Activated naive CD8-positive, alpha-beta T cell treated with anti-CD3 and anti-CD28 coated beads, Interleukin-2, amount 50 U/mL, for 24 hours (primary cell): ENCODE measurements at regions not wholly inside any gene's neighbourhood (a gene's known extent, or its start where the extent isn't known, plus 50 kb on each side); places are given as distances from the start of the nearest gene placed in this dataset.
"Not testable (repeated sequence)": the region's sequence is repeated elsewhere in the genome, so short reads cannot be mapped to it uniquely, and the experiment has no call there.

Experiments
- ATAC-seq: fragments of 150-1000 bp; cut with Tn5 transposase; one replicate; pipeline ENCODE4 v1.10.0; 2021
- DNase-seq: peaks from one replicate; pipeline ENCODE4 v3.0.0; 2021
- H3K27ac Mint-ChIP-seq: one replicate; pipeline ENCODE4 v1.8.0; 2021; ENCODE audit warnings: mild to moderate bottlenecking, mixed read lengths
- H3K27me3 Mint-ChIP-seq: one replicate; pipeline ENCODE4 v1.8.0; 2021; ENCODE audit warnings: mixed read lengths
- H3K36me3 Mint-ChIP-seq: one replicate; pipeline ENCODE4 v1.8.0; 2021; ENCODE audit warnings: low read depth, mixed read lengths
- H3K4me1 Mint-ChIP-seq: one replicate; pipeline ENCODE4 v1.8.0; 2021; ENCODE audit warnings: mixed read lengths
- H3K4me3 Mint-ChIP-seq: one replicate; pipeline ENCODE4 v1.8.0; 2021; ENCODE audit warnings: mild to moderate bottlenecking, moderate library complexity, mixed read lengths
- H3K9me3 Mint-ChIP-seq: one replicate; pipeline ENCODE4 v1.8.0; 2021; ENCODE audit warnings: mixed read lengths

DNA sequence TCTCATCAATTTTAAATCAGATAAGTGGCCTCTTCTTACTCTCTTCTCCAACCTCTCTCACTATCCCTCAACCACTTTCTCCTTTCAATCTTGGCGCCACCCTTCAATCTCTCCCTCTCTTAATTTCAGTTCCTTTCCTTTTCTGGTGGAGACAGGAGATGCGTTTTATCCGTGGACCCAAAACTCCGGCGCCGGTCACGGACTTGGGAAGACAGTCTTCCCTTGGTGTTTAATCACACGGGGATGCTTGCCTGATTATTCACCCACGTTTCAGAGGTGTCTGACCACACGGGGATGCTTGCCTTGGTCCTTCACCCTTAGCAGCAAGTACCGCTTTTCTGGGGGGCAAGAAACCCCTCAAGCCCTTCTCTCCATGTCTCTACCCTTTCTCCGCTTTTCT is 1057.6 kb upstream of the ACO1 start:
- DNase-seq, H3K36me3 Mint-ChIP-seq, H3K27me3 Mint-ChIP-seq, H3K27ac Mint-ChIP-seq, H3K4me3 Mint-ChIP-seq, ATAC-seq: not testable (repeated sequence)
- Mint-ChIP-seq H3K9me3 (peaks cover 18% of the 10 kb centered on the region), H3K4me1 (peaks cover 26% of the 10 kb centered on the region)

DNA sequence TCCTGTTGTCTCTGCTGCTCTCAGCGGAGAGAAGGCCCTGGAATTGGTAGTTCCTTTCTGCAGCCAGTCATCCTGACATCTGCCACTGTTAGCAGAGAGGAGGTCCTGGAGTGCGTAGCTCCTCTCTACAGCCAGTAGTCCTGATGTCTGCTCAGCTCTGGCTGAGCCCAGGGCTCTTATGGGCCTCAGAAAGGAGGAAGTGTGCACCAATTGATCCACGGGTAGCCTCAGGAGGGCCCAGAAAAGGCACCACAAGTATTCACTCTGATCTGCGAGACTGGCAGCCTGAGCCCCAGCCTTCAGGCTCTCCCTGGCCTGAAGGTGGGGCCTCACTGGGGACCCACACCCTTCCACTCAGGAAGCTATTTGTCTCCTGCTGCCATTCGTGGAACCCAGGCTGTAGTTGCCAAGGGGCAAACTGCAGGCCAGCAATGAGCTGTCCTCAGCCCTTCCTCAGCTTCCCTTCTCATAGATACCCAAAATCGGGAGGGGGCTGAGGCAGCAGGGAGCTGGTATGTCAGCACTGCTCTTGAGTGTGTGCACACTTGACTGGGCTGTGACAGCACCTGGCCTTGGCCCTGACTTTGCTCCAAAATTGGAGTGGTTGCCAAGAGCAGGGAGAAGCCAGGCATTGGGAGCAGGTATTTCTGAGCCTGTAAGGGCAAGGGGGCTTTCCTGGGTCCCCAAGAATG is 1049.5 kb upstream of the ACO1 start:
- H3K36me3 Mint-ChIP-seq: peaks cover 2% of the 10 kb centered on the region
- no peak for DNase-seq
- peaks cover 21% of the 10 kb centered on the region for H3K4me1 Mint-ChIP-seq
- ATAC-seq: no peak
- H3K9me3 Mint-ChIP-seq: no peaks in the 10 kb centered on the region
- H3K27me3 Mint-ChIP-seq: no peaks in the 10 kb centered on the region
- H3K4me3 Mint-ChIP-seq: no peak overlapping the region
- H3K27ac Mint-ChIP-seq: no peak overlapping the region

DNA sequence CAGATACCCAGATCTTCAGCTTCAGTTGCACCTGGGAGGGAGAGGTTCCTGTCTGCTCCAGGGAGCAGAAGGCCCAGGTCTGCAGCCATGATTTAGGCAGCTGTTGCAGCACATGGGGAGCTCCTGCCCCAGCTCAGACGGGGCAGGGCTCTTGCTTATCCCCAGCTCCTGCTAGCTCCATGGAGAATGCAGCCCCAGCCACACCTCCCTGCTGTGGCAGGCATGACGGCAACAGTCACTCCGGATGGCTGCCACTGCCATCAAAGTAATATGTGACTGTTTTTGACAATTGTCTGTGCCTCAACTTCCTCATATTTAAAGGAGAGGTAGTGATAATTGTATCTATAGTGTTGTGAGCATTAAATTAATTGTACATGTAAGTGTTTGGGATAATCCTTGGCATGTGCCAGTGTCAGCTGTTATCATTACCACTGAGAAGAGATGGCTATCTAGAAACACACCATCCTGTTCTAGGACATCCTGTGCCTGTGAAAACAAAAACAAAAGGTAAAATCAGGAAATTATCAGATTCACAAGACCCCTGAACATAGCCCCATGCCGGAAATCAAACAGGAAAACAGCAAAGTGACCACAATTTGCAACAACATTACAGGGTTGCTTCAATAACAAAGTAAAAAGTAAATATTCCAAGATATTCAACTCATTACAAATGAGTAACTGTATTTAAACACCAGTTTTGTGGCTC is 1048.8 kb upstream of the ACO1 start:
- ATAC-seq (no peak), DNase-seq (no peak)
- H3K4me1 Mint-ChIP-seq: peaks cover 21% of the 10 kb centered on the region
- peak overlapping the region; percentile 12 for H3K27ac Mint-ChIP-seq
- peaks cover 2% of the 10 kb centered on the region for H3K36me3 Mint-ChIP-seq
- H3K4me3 Mint-ChIP-seq: no peak overlapping the region
- H3K27me3 Mint-ChIP-seq: no peaks in the 10 kb centered on the region
- H3K9me3 Mint-ChIP-seq: no peaks in the 10 kb centered on the region

DNA sequence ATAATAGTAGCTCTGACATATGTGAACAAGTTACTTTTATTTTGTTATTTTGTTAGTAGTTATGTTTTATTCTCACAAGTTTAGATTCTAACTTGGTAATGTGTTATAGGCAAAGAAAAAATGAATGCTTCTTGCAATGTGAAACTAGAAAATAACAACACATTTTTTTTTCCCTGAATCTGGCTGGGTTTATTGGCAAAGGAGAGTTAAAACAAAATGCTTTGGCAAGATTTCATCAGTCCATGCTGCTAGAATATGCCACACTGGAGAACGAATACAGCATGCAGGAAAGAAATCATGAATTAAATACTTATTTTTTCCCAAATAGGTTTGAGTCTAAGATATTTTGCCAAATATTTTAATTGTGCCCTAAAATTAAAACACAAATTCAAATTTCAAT is 1048.1 kb upstream of the ACO1 start:
- Mint-ChIP-seq H3K27ac (no peak overlapping the region), H3K36me3 (peaks cover 2% of the 10 kb centered on the region), H3K4me3 (no peak overlapping the region), H3K9me3 (no peaks in the 10 kb centered on the region), H3K27me3 (no peaks in the 10 kb centered on the region), H3K4me1 (peaks cover 21% of the 10 kb centered on the region)
- DNase-seq (no peak), ATAC-seq (no peak)

DNA sequence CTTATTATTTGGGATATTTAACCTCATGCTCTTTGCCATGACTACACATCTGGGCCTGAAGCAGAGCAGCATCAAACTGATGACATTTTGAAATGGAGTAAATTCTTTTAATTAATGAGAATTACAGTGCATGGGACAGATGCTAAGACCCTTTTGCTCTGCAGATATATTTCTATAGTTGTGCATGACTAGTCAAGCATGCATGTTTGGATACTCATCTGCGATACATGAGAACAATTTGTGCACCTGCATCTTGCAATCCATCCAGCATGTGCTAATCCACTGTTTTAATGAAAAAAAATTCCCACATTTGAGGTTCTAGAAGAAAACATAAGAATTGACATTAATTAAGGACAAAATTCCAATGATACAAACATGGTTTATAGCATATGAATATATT is 1047.6 kb upstream of the ACO1 start:
- no peak overlapping the region for H3K27ac Mint-ChIP-seq
- H3K4me3 Mint-ChIP-seq: no peak overlapping the region
- DNase-seq: no peak
- H3K36me3 Mint-ChIP-seq: peaks cover 2% of the 10 kb centered on the region
- H3K9me3 Mint-ChIP-seq: no peaks in the 10 kb centered on the region
- ATAC-seq: no peak
- peaks cover 21% of the 10 kb centered on the region for H3K4me1 Mint-ChIP-seq
- no peaks in the 10 kb centered on the region for H3K27me3 Mint-ChIP-seq

DNA sequence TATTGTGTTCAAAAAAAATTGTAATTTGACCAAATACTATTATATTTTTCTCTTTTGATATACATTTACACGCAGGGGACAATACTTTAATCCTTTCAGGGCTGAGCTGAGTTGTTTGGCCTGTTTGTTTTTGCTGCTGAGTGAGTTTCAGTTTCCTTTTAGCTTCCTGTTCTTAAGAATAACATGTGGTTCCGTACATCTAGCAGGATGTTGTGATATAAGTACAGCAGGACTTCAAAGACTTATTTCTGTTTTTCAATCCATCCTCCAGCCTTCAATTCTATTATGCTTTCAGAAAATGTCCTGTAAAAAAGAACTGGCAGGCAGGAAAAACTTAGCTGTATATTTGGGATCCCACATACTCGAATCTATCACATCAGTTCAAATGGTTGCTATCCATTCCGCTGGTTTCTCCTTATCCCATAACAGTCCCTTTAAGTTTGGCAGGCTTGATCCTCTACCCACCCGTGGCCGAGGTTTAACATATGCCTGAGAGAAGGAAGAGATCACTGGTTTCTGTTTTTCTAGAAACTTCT is 1037.3 kb upstream of the ACO1 start:
- ATAC-seq (peak; percentile 84), DNase-seq (no peak)
- Mint-ChIP-seq H3K36me3 (peaks cover 13% of the 10 kb centered on the region), H3K9me3 (peaks cover 12% of the 10 kb centered on the region), H3K4me1 (peaks cover 33% of the 10 kb centered on the region), H3K27ac (peak overlapping the region; percentile 87), H3K4me3 (peak overlapping the region; percentile 63), H3K27me3 (no peaks in the 10 kb centered on the region)

DNA sequence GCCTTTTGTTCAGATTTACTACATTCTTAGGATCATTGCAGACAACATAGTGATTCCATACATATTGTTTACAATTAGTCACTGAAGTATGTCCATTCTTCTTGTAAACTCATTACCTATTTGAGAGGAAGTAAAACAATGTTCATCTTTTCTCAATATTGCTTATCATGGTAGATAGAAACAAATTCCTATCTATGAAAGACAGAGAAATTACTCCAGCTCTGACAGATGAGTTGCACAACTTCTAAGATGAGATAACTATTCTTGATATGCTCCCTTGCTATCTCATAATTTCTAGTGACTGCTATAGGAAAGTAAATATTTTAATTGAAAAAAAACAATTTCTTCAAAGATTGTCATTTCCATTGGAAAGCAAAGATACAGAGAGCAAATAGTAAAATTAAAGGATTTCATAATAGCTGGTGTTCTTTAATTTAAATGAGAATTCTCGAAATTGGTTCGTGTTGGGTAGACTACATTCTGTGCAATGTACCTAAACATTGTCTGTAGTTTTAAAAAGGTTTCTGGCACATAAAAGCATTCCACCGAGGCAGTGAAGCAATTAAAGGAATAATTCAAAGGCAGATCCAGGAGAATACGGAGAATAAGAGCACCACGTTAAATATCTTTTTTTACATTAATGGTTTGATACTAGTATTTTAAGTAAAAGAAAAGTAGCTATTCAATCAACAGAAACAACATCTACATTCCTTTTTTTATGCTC is 1029.1 kb upstream of the ACO1 start:
- DNase-seq (no peak), ATAC-seq (no peak)
- Mint-ChIP-seq H3K27me3 (no peaks in the 10 kb centered on the region), H3K4me1 (no peaks in the 10 kb centered on the region), H3K27ac (no peak overlapping the region), H3K4me3 (no peak overlapping the region), H3K36me3 (no peaks in the 10 kb centered on the region), H3K9me3 (peaks cover 8% of the 10 kb centered on the region)

DNA sequence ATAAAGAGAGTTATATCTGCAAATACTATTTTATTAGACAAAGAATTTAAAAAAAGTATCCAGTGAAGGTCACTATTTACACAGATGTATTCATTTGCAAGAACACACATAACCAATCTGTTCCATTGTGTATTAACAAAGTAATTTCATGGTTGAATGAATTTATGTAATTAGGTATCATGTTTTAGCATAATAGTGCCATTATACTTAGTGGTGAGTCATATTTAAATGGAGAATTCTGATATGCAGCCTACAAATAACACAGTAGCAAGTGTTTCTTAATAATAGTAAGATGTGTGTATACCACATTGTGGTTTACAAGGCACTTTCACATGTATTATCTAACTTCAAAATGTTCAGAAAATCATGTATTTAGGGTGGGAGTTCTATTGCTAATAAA is 1028.5 kb upstream of the ACO1 start:
- H3K27ac Mint-ChIP-seq: no peak overlapping the region
- H3K27me3 Mint-ChIP-seq: no peaks in the 10 kb centered on the region
- no peak for DNase-seq
- no peak overlapping the region for H3K4me3 Mint-ChIP-seq
- H3K9me3 Mint-ChIP-seq: peaks cover 8% of the 10 kb centered on the region
- no peak for ATAC-seq
- no peaks in the 10 kb centered on the region for H3K36me3 Mint-ChIP-seq
- no peaks in the 10 kb centered on the region for H3K4me1 Mint-ChIP-seq

DNA sequence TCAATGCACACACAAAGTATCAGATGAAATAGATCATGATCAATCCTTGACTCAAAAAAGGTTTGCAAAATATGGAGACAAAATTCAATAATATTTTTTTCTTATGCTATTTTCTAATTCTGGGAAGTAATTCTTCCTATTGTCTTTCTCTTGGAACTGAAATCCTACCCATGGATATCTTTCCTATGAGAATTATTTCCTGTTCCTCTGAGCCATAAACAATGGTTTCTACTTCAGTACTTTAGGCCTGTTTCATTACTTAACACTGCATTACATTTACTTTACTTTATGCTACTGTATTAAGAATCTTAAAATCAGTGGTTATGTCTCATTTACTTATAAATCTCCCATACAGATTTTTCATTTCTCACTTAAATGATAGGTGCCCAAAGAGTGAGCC is 1025.4 kb upstream of the ACO1 start:
- Mint-ChIP-seq H3K27ac (no peak overlapping the region), H3K4me3 (no peak overlapping the region), H3K27me3 (no peaks in the 10 kb centered on the region), H3K36me3 (no peaks in the 10 kb centered on the region), H3K9me3 (peaks cover 8% of the 10 kb centered on the region), H3K4me1 (no peaks in the 10 kb centered on the region)
- DNase-seq (no peak), ATAC-seq (no peak)

DNA sequence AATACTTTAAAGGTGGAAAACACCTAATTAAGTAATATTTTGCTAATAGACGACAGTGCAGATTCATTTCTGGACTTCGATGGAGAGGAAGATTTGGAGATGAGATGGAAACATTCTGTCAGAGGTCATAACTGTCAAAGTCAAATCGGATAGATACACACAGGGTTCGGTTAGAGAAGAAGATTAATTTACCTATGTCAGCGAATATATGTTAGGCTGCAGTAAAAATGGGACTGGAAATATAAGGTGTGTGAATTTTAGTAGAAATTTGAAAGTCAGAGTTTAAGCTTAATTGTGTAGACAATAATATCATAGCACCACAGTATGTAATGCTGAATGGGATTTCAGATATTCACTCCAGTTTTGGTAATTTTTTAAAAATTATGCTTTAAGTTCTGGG is 1020.3 kb upstream of the ACO1 start:
- no peak overlapping the region for H3K4me3 Mint-ChIP-seq
- H3K36me3 Mint-ChIP-seq: no peaks in the 10 kb centered on the region
- ATAC-seq: no peak
- DNase-seq: no peak
- H3K27ac Mint-ChIP-seq: no peak overlapping the region
- no peaks in the 10 kb centered on the region for H3K27me3 Mint-ChIP-seq
- no peaks in the 10 kb centered on the region for H3K9me3 Mint-ChIP-seq
- H3K4me1 Mint-ChIP-seq: no peaks in the 10 kb centered on the region

DNA sequence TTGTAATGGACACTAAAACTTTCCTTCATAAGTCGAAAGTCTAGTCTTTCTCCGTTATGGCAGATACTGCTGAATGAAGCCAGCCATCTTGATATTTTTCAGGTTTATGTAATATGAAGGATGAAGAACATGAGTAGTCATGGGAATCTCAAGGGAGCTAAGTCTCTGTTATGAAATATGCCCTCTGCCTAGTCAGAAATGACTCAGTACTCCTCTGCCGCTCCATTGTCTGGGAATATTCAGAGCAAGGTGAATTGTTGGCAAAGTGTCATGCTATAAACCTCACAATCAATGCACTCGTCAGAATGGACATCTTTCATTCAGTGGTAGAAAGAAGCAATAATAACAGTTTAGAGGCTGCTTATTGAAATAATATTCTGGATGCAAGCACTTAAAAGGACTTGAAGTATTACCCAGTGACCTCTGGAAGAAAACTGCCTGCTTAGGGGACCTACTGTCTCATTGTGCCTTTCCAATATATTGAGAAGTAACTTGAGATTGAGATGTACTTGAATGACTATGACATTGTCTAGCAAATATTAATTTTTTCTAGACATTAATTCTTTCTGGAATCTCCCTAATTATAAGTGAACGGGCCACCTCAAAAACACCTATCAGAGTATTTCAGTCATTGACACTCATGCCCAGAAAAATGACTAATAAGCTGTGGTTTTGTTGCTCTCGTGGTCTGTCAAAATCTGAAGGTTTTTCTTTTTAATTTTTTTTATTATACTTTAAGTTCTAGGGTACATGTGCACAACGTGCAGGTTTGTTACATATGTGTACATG is 1011.5 kb upstream of the ACO1 start:
- no peaks in the 10 kb centered on the region for H3K4me1 Mint-ChIP-seq
- no peak overlapping the region for H3K27ac Mint-ChIP-seq
- H3K36me3 Mint-ChIP-seq: no peaks in the 10 kb centered on the region
- no peak overlapping the region for H3K4me3 Mint-ChIP-seq
- no peaks in the 10 kb centered on the region for H3K27me3 Mint-ChIP-seq
- no peak for ATAC-seq
- peaks cover 3% of the 10 kb centered on the region for H3K9me3 Mint-ChIP-seq
- no peak for DNase-seq

DNA sequence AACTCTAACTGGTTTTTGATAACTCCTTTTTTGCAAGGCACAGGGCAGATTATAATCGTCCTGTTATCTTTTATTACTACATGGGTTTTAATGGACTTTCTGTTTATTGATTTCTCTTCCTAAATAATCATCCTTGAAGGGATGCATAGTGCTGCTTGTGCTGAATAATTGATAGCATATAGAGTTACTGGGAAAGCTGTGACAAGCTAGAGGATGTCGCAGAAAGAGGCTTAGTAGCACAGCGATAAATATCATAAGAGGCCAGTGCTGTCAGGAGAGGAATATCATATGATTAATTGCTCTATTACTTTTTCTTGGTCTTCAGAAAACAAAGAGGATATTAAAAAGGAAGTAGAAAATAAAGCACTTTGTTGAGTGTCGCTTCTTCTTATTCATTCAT is 1007.1 kb upstream of the ACO1 start:
- H3K27ac Mint-ChIP-seq: no peak overlapping the region
- no peak for ATAC-seq
- no peaks in the 10 kb centered on the region for H3K36me3 Mint-ChIP-seq
- H3K4me3 Mint-ChIP-seq: no peak overlapping the region
- DNase-seq: no peak
- peaks cover 3% of the 10 kb centered on the region for H3K9me3 Mint-ChIP-seq
- H3K27me3 Mint-ChIP-seq: no peaks in the 10 kb centered on the region
- no peaks in the 10 kb centered on the region for H3K4me1 Mint-ChIP-seq

DNA sequence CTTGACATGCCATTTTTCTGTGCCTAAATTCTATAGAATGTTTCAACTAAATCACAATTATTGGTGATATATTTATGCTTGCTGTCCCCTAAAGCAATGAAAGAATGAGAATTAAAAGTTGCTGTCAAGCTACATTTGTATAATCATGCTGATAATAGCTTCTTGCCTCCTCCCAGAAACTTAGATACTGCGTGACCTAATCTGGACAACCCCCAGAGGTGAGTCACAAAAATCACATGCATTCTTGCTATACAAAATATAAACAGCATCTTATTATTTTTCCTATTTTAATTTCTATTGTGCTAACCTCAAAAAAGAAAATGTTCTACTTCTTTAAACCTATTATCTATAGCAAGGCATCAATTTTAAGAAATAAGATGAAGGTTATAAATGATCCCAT is 995.8 kb upstream of the ACO1 start:
- H3K27ac Mint-ChIP-seq: no peak overlapping the region
- no peaks in the 10 kb centered on the region for H3K27me3 Mint-ChIP-seq
- H3K4me3 Mint-ChIP-seq: no peak overlapping the region
- no peaks in the 10 kb centered on the region for H3K36me3 Mint-ChIP-seq
- no peaks in the 10 kb centered on the region for H3K9me3 Mint-ChIP-seq
- H3K4me1 Mint-ChIP-seq: peaks cover 9% of the 10 kb centered on the region
- DNase-seq (no peak), ATAC-seq (no peak)

DNA sequence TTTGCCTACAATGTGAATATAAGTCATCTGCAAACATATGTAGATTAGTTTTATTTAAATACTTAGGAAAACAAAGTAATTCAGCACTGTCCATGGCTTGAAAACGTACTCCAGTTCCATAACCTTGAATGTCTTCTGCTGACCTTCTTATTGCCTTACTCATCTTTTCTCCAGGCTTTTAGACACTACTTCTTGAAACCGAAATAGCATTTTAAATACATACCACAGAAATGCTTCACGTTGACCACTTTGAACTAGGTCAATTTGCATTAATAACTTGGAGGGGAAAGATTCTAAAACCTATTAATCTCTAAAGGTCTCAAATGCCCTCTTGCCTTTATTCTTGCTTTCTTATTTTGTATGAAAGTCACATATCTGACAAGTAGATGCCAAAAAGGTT is 995.4 kb upstream of the ACO1 start:
- no peak for DNase-seq
- Mint-ChIP-seq H3K4me3 (no peak overlapping the region), H3K9me3 (no peaks in the 10 kb centered on the region), H3K4me1 (peaks cover 9% of the 10 kb centered on the region), H3K27ac (no peak overlapping the region), H3K36me3 (no peaks in the 10 kb centered on the region), H3K27me3 (no peaks in the 10 kb centered on the region)
- no peak for ATAC-seq
